NCI-H2171 (cell line): ENCODE measurements at regions not wholly inside any gene's neighbourhood (a gene's known extent, or its start where the extent isn't known, plus 50 kb on each side); places are given as distances from the start of the nearest gene placed in this dataset.

Experiments
- DNase-seq: peaks from one replicate; lab custom pipeline; 2025; lab: John Stamatoyannopoulos, UW

DNA sequence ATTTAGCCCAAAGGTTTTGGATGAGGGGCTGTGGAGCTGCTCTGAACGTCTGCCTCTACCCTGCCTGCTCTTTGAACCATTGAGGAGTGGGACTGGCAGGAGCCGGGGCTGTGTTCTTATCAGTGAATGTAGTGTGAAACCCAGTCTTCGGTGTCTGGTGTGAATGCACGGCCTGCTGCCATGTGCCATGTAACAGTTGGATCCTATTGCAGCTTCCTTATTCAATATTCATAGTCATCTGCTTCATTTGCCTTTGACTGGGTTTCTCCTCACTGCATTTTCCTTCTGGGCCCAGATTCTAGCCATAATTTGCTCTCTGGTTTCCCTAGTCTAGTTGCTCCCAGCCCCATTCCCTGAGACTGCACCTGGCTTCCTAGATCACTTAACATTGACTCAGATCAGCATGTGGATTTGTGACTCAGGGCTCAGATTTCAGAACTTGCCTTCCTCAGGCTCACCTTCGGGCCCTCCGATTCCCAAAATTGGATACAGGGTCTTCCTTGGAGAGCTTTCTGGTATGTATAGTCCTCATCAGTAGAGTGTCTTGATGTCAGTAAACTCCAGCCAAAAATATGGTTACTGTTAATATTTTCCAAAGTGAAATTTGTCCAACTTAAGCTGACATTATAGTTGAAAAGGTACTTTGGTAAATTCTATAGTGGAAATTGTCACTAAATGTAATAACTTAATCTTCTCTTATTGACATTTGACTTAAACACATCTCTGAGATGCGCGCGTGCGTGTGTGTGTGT lies 94.0 kb upstream of the DDIT4L start:
- no peak for DNase-seq

GRCh38 chr4:100280807-100281206 lies 90.5 kb upstream of the DDIT4L start:
- DNase-seq, result no peak

DNA sequence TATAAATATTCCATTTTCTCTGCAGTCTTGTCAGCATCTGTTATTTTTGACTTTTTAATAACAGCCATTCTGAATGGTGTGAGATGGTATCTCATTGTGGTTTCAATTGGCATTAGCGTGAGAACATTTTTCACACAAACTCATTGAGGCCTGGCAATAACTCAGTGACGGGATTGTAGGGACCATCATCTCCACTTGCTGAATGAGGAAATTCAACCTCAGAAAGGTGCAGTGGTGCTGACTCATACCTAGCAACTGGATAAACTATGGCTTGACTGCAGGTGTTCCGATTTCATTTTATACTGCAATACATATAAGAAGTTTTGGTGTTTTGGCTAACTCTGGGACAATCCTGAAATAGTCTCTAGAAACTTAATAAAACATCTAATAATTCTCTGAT lies 88.3 kb upstream of the DDIT4L start:
- no peak for DNase-seq

DNA sequence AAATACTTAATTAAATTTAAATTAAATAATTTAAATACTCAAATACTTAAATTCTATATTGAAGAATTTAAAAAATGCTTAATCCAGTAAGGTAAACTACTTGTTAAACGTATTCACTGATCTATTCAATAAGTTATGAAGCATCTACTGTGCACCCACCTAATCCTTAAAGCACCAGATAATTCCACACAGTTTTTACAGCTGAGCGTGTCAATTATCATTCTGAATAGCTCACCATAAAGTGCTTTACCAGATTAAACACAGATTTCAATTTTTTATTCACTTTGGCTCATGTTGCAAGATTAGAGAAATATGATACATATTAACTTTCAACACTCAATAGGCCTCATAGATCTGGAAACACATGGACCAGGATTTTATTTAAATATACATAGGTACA lies 79.2 kb upstream of the DDIT4L start:
- DNase-seq, result no peak

DNA sequence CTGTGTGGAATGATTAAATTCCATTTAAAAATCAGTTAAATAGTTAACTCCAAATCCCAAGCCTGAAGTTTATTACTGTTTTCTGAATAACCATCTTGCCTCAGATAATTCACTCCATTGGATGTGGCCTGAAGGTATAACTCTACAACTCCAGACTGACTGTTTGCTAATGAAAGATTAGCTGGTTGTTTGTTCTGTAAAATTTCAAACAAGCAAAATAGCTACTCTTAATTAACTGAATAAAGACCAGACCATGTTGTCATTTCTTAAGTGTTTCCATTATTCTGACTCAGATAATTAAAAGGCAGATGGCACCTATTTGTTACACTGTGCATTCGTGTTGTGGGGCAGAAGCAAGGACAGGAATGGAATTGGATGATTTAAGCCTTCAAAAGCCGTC lies 78.5 kb upstream of the DDIT4L start:
- no peak for DNase-seq

GRCh38 chr4:100261346-100261745 lies 71.1 kb upstream of the DDIT4L start:
- DNase-seq, result no peak

DNA sequence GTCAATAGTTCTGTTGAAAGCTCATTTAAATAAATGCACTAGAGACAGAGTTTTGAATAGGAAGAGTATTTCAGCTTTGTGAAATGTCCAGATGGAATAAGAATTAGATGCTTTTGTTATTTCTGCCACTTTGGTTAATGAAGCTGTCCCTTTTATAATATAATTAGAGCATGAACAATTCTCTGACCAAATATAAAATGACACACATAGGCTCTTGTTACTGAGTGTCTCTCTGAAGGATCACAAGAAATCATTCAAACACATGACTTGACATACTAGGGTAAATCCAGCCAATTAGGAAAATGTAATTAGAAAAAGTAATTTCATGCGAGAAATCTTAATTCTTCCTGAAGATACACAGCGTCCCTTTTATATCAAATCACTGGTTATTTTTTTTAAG lies 68.4 kb upstream of the DDIT4L start:
- no peak for DNase-seq

DNA sequence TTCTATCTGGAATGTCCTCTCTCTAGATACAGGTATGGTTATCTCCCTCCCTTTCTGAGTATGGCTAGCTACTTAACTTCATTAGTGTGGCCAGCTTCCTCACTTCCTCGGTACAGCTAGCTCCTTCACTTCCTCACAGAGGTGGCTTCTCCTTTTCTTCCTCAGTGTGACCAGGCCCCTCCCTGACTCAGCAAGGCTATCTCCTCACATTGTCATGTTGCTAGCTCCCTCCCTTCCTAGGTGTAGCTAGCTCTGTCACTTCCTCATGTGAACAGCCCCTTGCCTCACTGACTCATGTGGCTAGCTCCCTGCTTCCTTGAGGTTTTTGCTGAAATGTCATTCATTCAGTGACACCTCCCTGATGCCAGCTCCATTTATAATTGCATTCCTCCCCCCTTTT lies 67.3 kb upstream of the DDIT4L start:
- no peak for DNase-seq

DNA sequence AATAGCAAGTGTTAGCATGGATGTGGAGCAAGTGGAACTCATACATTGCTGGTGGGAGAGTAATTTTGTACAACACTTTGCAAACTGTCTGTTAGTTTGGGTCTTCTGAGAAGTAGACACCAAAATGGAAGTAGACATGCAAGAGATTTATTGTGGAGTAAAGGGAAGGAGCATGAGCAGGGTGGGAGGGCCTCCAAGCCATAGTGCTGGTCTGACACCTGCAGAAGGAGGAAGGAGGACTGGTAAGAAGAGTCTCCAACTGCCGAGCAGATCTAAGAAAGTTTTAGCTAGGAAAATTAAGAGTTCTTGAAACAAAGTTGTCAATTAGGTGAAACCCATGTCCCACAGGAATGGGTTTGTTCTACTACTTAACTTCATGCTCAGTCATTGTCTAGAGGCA lies 64.0 kb upstream of the DDIT4L start:
- DNase-seq, result no peak

DNA sequence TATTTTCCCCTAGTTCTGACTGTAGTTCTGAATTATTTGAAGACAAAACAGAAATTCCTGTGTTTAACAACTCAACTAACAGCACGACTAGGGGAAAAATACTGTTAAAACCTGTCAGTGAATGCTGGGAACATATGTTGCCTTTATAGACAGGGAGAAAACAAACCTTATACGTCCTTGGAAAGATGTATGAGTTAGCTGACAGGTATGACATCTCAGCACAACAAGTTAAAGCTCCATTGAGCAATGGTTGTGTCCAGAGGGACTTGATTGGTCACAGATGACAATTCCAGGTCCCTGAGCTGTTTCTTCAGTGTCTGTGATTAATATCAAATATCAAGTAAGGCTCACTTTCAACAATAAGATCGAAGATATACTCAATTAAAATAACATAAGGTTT lies 58.2 kb upstream of the DDIT4L start:
- no peak for DNase-seq

- DNase-seq, result no peak
Measured at GRCh38 chr4:100246697-100247096, 56.4 kb upstream of the DDIT4L start.

- DNase-seq, result no peak
Measured at GRCh38 chr4:100244347-100244746, 54.1 kb upstream of the DDIT4L start.
